ENCODE measurements at regions not wholly inside any gene's neighbourhood (a gene's known extent, or its start where the extent isn't known, plus 50 kb on each side); places are given as distances from the start of the nearest gene placed in this dataset.
A peak's percentile ranks its signal among the peaks of the same experiment; 100 is the strongest.

DNA sequence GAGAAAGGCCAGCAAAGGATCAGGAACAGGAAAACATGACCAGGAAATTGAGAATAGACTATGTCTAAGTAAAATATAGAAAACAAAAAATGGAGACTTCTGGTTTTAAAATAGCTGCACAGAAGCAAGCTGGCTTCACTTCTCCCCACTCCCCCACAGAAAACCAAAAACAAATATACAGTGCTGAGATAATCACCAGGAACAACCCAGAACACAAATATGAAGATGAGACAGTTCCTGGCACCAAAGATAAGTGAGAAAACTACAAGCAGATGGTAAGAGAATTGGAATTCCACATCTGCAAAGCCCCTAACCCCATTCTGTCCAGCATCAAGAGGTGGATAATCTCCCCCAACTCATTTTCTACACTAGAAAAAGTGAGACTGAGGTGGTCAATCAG is 397.7 kb downstream of the SUCLA2 start:
- Mint-ChIP-seq H3K27ac (no peak overlapping the region), H3K9me3 (ENCODE audit: low read depth) (peaks cover 8% of the 10 kb centered on the region), H3K4me1 (ENCODE audit: low read depth) (no peaks in the 10 kb centered on the region), H3K4me3 (ENCODE audit: low read depth) (no peak overlapping the region), H3K36me3 (ENCODE audit: insufficient read depth) (no peaks in the 10 kb centered on the region), H3K27me3 (no peaks in the 10 kb centered on the region)
- TF ChIP-seq, protein P1, sequence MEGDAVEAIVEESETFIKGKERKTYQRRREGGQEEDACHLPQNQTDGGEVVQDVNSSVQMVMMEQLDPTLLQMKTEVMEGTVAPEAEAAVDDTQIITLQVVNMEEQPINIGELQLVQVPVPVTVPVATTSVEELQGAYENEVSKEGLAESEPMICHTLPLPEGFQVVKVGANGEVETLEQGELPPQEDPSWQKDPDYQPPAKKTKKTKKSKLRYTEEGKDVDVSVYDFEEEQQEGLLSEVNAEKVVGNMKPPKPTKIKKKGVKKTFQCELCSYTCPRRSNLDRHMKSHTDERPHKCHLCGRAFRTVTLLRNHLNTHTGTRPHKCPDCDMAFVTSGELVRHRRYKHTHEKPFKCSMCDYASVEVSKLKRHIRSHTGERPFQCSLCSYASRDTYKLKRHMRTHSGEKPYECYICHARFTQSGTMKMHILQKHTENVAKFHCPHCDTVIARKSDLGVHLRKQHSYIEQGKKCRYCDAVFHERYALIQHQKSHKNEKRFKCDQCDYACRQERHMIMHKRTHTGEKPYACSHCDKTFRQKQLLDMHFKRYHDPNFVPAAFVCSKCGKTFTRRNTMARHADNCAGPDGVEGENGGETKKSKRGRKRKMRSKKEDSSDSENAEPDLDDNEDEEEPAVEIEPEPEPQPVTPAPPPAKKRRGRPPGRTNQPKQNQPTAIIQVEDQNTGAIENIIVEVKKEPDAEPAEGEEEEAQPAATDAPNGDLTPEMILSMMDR (IDR thresholded peaks at IDR 0.05; ENCODE audit: unreplicated experiment) = no peak
- DNase-seq (ENCODE audit: low spot score, unreplicated experiment) = no peak

DNA sequence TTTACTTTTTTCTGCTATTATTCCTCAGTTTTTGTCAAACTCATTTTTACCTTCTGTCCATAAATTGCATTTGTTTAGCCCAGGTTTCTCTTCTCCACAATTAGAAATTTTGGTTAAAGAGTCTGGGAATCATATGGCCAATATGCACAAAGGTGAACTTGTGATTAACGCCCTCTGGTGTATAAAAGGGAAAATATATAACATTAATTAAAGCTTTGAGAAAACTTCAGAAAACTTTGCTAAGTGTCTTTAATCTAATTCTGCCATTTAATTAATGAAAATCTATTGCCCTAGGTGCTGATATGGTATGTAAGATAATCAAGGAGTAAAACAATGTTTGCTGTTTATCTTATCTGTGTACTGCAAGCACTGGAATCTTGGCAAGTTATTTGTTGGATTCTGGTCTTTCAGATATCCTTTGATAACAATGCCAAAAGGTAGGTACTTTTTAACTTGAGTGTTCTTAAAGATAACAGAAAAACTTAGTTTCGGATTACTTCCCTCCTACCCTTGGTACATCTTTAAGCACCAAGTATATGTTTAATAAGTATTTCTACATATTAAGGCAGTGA is 402.6 kb downstream of the SUCLA2 start:
- peaks cover 4% of the 10 kb centered on the region for H3K4me1 Mint-ChIP-seq (ENCODE audit: low read depth)
- peaks cover 12% of the 10 kb centered on the region for H3K9me3 Mint-ChIP-seq (ENCODE audit: low read depth)
- DNase-seq (ENCODE audit: low spot score, unreplicated experiment) = no peak
- no peaks in the 10 kb centered on the region for H3K27me3 Mint-ChIP-seq
- TF ChIP-seq, protein P1 (IDR thresholded peaks at IDR 0.05; ENCODE audit: unreplicated experiment) = peak; percentile 42
- H3K4me3 Mint-ChIP-seq (ENCODE audit: low read depth) = no peak overlapping the region
- H3K36me3 Mint-ChIP-seq (ENCODE audit: insufficient read depth) = no peaks in the 10 kb centered on the region
- no peak overlapping the region for H3K27ac Mint-ChIP-seq

- Mint-ChIP-seq H3K9me3 (ENCODE audit: low read depth) (peaks cover 18% of the 10 kb centered on the region), H3K4me1 (ENCODE audit: low read depth) (peaks cover 4% of the 10 kb centered on the region), H3K36me3 (ENCODE audit: insufficient read depth) (no peaks in the 10 kb centered on the region), H3K27ac (no peak overlapping the region), H3K27me3 (no peaks in the 10 kb centered on the region), H3K4me3 (ENCODE audit: low read depth) (no peak overlapping the region)
- TF ChIP-seq, protein P1 (IDR thresholded peaks at IDR 0.05; ENCODE audit: unreplicated experiment) = no peak
- DNase-seq (ENCODE audit: low spot score, unreplicated experiment) = no peak
These were observed 406.2 kb downstream of the SUCLA2 start for GRCh38 chr13:47594833-47595232.

GRCh38 chr13:47592256-47592655 is 408.8 kb downstream of the SUCLA2 start:
- Mint-ChIP-seq H3K27me3 (no peaks in the 10 kb centered on the region), H3K9me3 (ENCODE audit: low read depth) (peaks cover 20% of the 10 kb centered on the region)

GRCh38 chr13:47588676-47589075 is 412.4 kb downstream of the SUCLA2 start:
- Mint-ChIP-seq H3K9me3 (ENCODE audit: low read depth) (peaks cover 12% of the 10 kb centered on the region), H3K36me3 (ENCODE audit: insufficient read depth) (no peaks in the 10 kb centered on the region), H3K27me3 (no peaks in the 10 kb centered on the region), H3K27ac (no peak overlapping the region), H3K4me3 (ENCODE audit: low read depth) (no peak overlapping the region), H3K4me1 (ENCODE audit: low read depth) (no peaks in the 10 kb centered on the region)
- DNase-seq (ENCODE audit: low spot score, unreplicated experiment) = no peak
- TF ChIP-seq, protein P1 (IDR thresholded peaks at IDR 0.05; ENCODE audit: unreplicated experiment) = no peak

More at GRCh38 chr13:47592256-47592655, 408.8 kb downstream of the SUCLA2 start:
- Mint-ChIP-seq H3K27ac (no peak overlapping the region), H3K36me3 (ENCODE audit: insufficient read depth) (no peaks in the 10 kb centered on the region), H3K4me1 (ENCODE audit: low read depth) (no peaks in the 10 kb centered on the region), H3K4me3 (ENCODE audit: low read depth) (no peak overlapping the region)
- TF ChIP-seq, protein P1 (IDR thresholded peaks at IDR 0.05; ENCODE audit: unreplicated experiment) = no peak
- no peak for DNase-seq (ENCODE audit: low spot score, unreplicated experiment)
